ENCODE measurements at regions not wholly inside any gene's neighbourhood (a gene's known extent, or its start where the extent isn't known, plus 50 kb on each side); places are given as distances from the start of the nearest gene placed in this dataset.

DNA sequence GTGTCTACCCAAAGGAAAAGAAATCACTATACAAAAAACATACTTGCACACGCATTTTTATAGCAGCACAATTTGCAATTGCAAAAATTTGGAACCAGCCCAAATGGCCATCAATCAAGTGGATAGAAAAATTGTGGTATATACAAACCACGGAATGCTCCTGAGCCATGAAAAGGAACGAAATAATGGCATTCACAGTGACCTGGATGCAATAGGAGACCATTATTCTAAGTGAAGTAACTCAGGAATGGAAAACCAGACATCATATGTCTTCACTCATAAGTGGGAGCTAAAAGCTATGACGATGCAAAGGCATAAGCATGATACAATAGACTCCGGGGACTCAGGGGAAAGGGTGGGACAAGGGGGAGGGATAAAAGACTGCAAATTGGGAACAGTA, 78.4 kb downstream of the ENC1 start:
- TF ChIP-seq, protein P1, sequence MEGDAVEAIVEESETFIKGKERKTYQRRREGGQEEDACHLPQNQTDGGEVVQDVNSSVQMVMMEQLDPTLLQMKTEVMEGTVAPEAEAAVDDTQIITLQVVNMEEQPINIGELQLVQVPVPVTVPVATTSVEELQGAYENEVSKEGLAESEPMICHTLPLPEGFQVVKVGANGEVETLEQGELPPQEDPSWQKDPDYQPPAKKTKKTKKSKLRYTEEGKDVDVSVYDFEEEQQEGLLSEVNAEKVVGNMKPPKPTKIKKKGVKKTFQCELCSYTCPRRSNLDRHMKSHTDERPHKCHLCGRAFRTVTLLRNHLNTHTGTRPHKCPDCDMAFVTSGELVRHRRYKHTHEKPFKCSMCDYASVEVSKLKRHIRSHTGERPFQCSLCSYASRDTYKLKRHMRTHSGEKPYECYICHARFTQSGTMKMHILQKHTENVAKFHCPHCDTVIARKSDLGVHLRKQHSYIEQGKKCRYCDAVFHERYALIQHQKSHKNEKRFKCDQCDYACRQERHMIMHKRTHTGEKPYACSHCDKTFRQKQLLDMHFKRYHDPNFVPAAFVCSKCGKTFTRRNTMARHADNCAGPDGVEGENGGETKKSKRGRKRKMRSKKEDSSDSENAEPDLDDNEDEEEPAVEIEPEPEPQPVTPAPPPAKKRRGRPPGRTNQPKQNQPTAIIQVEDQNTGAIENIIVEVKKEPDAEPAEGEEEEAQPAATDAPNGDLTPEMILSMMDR (IDR thresholded peaks at IDR 0.05): no peak
- no peaks in the 10 kb centered on the region for H3K36me3 ChIP-seq (ENCODE audit: control insufficient read depth, insufficient read depth, low read length)
- H3K4me2 ChIP-seq (ENCODE audit: low read length): no peak overlapping the region
- no peaks in the 10 kb centered on the region for H3K4me1 ChIP-seq
- no peak overlapping the region for H3K9ac ChIP-seq
- no peaks in the 10 kb centered on the region for H3K9me3 ChIP-seq (ENCODE audit: control insufficient read depth, low read length)
- H3K27me3 ChIP-seq (ENCODE audit: control insufficient read depth, insufficient read depth, low read length): no peaks in the 10 kb centered on the region
- no peak overlapping the region for H3K4me3 ChIP-seq (ENCODE audit: low read depth, low read length)
- H3K79me2 ChIP-seq: no peaks in the 10 kb centered on the region
- H2AFZ ChIP-seq: no peak overlapping the region
- no peak overlapping the region for H3K27ac ChIP-seq

DNA sequence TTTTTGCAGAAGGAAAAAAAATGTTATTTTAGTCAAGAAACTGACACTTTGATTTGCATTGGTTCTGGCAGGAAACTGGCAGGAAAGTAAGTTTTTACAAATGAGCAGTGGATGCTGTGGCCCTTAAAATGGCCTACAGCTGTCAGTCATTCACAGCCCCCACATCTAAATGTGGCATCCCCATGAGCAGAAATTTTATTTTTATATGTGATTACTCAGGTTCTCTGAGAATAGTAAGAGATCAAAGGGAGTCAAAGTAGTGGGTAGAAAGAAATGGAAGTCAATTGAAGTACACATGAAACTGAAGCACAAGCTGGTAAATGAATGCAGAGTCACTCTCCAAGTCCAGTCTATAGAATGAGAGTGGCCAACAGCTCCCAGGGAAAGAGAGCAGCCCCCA, 80.3 kb downstream of the ENC1 start:
- Histone ChIP-seq H2AFZ (no peak overlapping the region), H3K27ac (no peak overlapping the region), H3K9me3 (ENCODE audit: control insufficient read depth, low read length) (no peaks in the 10 kb centered on the region), H3K36me3 (ENCODE audit: control insufficient read depth, insufficient read depth, low read length) (no peaks in the 10 kb centered on the region), H3K4me3 (ENCODE audit: low read depth, low read length) (no peak overlapping the region), H3K9ac (no peak overlapping the region), H3K79me2 (no peaks in the 10 kb centered on the region), H3K4me2 (ENCODE audit: low read length) (no peak overlapping the region), H3K4me1 (no peaks in the 10 kb centered on the region), H3K27me3 (ENCODE audit: control insufficient read depth, insufficient read depth, low read length) (no peaks in the 10 kb centered on the region)
- TF ChIP-seq, protein P1 (IDR thresholded peaks at IDR 0.05): no peak

DNA sequence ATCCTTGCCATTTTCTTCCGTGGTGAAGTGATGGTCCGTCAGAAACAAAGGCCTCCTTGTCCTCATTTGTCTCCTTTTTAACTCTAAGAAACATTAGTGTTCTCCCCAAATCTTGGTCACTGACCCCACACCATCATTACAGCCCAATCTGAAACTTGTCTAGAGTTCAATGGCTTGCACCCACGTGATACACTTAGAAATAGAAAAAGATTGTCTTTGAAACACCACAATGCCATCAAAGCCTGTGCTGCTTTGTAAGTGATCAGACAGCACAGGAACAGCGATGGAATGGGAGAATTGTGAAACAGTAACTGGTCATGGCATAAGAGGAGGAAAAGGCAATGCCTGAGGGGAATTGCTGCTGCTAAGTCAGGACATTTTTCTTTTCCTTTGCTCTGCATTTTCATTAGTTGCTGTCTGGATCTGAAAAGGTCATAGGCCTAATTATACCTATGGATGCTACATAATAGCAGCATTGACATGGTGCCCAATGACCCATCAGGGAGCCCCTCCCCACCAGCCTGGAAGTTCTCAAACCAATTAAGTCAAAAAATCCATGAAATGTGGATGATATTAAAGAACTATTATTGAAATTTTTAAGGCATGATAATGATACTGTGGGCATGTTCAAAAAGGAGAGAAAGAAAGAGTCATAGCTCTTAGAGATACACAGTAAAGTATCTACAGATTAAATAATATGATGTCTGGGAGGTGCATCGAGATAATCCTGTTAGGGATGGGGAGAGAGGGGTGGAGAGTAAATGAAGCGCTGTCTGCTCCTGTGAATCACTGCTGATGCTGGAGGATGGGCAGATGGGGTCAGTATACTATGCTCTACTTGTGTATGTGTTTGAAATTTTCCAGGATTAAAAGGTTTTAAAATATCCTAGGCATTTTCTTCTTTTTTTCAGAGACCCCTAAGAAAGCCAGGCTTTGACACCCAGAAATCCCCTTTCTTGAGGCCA, 83.6 kb downstream of the ENC1 start:
- H3K9me3 ChIP-seq (ENCODE audit: control insufficient read depth, low read length): no peaks in the 10 kb centered on the region
- no peak overlapping the region for H3K27ac ChIP-seq
- TF ChIP-seq, protein P1 (IDR thresholded peaks at IDR 0.05): no peak
- no peaks in the 10 kb centered on the region for H3K4me1 ChIP-seq
- H2AFZ ChIP-seq: no peak overlapping the region
- H3K79me2 ChIP-seq: no peaks in the 10 kb centered on the region
- no peak overlapping the region for H3K4me3 ChIP-seq (ENCODE audit: low read depth, low read length)
- H3K9ac ChIP-seq: no peak overlapping the region
- no peaks in the 10 kb centered on the region for H3K27me3 ChIP-seq (ENCODE audit: control insufficient read depth, insufficient read depth, low read length)
- H3K4me2 ChIP-seq (ENCODE audit: low read length): no peak overlapping the region
- no peaks in the 10 kb centered on the region for H3K36me3 ChIP-seq (ENCODE audit: control insufficient read depth, insufficient read depth, low read length)

DNA sequence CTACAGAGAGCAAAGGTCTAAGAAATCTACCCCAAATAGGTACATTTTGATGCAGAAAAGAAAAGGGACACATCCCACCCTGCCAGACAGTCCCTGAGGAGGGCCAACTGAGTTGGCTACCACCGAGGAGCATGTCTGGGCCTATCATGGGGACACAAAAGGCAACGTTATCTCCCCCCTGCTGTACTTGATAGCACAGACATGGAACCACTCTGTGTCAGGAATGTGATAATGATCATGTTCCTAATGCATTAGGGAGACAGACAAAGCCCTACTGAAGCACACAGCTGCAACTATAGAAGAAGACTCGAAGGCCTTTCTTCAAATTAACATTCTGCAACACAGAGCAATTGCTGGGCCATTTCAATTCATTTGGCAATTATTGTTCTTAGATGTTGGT, 84.5 kb downstream of the ENC1 start:
- H3K36me3 ChIP-seq (ENCODE audit: control insufficient read depth, insufficient read depth, low read length): no peaks in the 10 kb centered on the region
- no peaks in the 10 kb centered on the region for H3K79me2 ChIP-seq
- no peak overlapping the region for H2AFZ ChIP-seq
- H3K4me1 ChIP-seq: no peaks in the 10 kb centered on the region
- TF ChIP-seq, protein P1 (IDR thresholded peaks at IDR 0.05): no peak
- no peaks in the 10 kb centered on the region for H3K27me3 ChIP-seq (ENCODE audit: control insufficient read depth, insufficient read depth, low read length)
- no peak overlapping the region for H3K4me2 ChIP-seq (ENCODE audit: low read length)
- H3K9ac ChIP-seq: no peak overlapping the region
- H3K9me3 ChIP-seq (ENCODE audit: control insufficient read depth, low read length): no peaks in the 10 kb centered on the region
- H3K4me3 ChIP-seq (ENCODE audit: low read depth, low read length): no peak overlapping the region
- no peak overlapping the region for H3K27ac ChIP-seq

DNA sequence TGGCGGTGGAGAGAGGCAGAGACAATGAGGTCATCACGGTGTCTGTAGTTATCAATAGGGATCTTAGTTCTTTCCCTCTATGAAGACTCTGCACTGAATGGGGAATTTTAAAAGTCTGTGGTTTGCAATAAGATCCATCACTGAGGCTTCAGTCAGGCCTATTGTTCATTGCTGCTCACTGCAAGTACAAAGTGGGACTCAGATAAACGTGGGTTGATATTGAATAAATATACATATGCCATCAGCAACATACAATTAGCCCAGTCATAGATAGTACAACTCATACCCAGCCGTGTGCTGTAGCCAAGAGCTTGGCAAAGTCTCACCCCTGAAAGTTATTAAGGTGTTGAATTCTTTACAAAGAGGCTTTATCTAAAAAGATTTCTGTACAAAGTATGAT, 88.4 kb downstream of the ENC1 start:
- Histone ChIP-seq H3K27ac (no peak overlapping the region), H3K4me2 (ENCODE audit: low read length) (no peak overlapping the region), H3K36me3 (ENCODE audit: control insufficient read depth, insufficient read depth, low read length) (no peaks in the 10 kb centered on the region), H3K4me3 (ENCODE audit: low read depth, low read length) (no peak overlapping the region), H2AFZ (no peak overlapping the region), H3K4me1 (peaks cover 13% of the 10 kb centered on the region), H3K79me2 (no peaks in the 10 kb centered on the region), H3K27me3 (ENCODE audit: control insufficient read depth, insufficient read depth, low read length) (no peaks in the 10 kb centered on the region), H3K9me3 (ENCODE audit: control insufficient read depth, low read length) (no peaks in the 10 kb centered on the region), H3K9ac (no peak overlapping the region)
- TF ChIP-seq, protein P1 (IDR thresholded peaks at IDR 0.05): no peak

All from parathyroid adenoma (tissue), 2 donors.